ENCODE measurements at regions not wholly inside any gene's neighbourhood (a gene's known extent, or its start where the extent isn't known, plus 50 kb on each side); places are given as distances from the start of the nearest gene placed in this dataset.

GRCh38 chr2:17303521-17303920 lies 214.7 kb downstream of the RAD51AP2 start:
- DNase-seq (ENCODE audit: low spot score): peak; percentile 4

GRCh38 chr2:17303054-17303453 lies 215.2 kb downstream of the RAD51AP2 start:
- DNase-seq (ENCODE audit: low spot score): no peak

DNA sequence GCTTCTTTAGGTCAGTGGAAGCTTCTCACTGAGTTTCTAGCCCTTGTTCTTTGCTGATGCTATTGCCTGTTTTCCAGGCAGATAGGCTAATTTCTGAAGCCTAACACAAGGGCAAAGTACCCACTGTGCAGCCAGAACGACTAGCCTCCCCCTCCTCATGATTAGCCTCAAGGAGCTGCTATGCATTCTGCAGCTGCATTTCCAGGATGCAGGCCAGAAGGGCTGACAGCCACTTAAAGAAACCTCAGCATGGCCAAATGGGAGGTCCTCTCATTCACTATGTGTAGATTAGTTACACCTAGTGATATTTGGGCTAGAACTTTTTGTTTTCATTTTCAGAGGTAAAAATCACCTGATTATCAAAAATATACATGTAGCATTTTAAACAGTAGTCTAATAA lies 216.0 kb downstream of the RAD51AP2 start:
- DNase-seq (ENCODE audit: low spot score): no peak

- no peak for DNase-seq (ENCODE audit: low spot score)
These were observed 216.8 kb downstream of the RAD51AP2 start for GRCh38 chr2:17301437-17301836.

DNA sequence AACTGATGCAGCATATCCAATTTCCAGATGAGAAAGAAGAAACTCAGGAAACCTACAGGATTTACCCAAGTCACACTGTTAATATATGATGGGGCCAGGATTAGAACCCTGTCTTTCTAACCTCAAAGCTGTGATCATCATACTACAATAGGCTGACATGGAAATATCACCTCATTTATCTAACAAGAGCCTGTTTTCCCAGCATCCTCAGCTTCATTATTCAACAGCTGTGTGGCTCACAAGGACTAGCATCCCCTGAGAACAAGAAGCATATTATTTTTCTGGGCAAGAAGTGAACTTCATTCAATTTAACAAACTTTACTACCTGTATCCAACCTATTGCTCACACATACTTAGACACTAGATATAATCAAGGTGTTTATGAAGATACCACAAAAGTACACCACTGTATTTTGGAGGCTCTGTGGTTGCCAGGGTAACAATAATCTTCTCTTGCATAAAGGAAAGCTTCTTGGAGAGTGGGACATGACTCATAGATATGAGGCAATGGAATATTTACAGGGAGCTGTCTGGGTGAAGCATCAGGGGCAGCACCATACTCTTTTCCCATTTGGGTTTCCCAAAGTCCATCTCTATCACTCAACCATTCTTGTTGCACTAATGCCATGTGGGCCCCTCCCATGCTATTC lies 218.2 kb downstream of the RAD51AP2 start:
- DNase-seq (ENCODE audit: low spot score): no peak

DNA sequence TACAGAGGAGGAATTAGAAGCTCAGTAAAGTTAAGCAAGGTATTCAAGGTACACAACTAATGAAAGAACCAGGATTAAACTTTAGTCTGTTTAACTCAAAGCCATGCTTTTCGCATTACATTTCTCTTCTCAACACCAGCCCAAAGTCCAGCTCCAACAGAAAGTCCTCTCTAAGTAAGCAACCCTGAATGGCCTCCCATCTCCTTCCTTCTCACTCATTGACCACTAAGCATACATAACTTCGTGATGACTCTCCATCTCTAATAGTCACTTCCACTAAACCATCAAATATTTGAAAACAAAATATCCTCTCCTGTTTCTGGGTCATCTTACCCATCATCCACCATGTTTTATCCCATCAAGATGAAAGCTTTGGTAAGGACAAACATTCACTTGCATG lies 219.8 kb downstream of the RAD51AP2 start:
- DNase-seq (ENCODE audit: low spot score): no peak

DNA sequence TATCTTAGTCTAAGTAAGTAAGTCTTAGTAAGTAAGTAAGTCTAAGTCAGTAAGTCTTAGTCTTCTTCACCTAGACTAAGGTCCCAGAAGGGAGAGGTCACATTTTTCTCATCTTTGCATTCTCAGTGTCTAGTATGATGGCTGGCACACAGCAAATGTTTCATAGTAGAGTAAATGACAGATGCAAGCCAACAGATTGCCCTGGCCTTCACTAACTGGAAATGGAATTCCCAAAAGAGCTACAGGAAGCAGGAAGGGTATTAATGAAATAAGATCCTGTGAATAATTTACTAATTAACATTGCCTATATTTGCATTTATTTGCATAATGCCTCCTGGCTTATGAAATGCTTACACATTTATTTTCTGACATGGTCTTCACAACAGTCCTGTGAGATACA lies 221.6 kb downstream of the RAD51AP2 start:
- DNase-seq (ENCODE audit: low spot score): no peak

DNA sequence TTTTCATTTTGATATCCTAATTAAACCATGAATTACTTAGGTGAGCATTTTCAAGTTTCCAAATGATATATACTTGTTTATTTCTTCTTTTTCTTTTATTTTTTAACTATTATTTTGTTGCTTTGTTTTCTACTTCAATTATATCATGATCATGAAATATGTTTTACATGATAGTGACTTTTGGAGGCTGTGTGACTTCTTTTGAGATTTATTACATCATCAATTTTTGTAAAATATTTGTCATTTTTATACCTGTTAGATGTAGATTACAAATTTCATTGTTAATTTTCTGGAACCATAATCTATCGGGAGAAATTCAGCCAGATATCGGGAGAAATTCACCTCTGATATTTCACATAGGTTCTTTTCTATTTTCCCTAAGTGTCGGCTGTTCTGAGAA lies 228.6 kb downstream of the RAD51AP2 start:
- no peak for DNase-seq (ENCODE audit: low spot score)

- DNase-seq (ENCODE audit: low spot score): no peak
These were observed 231.1 kb downstream of the RAD51AP2 start for GRCh38 chr2:17287183-17287582.

DNA sequence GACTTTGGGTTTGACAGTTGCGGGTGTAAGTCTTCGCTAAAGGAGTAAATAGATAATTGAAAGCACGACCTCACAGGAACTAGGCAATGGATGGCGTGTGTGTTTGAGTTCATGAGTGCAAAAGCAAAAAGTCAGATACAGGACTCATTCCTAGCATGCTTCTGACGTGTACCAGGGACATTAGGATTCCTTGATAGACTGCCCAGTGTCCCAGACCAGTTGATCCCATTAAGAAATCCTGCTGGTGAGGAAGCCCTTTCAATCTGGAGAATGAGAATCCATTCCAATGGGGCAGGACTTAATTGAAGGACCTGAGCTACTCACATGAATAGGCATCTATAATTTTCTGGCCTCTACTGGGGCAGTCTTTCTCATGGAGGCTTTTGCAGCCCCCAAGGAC lies 235.4 kb downstream of the RAD51AP2 start:
- no peak for DNase-seq (ENCODE audit: low spot score)

DNA sequence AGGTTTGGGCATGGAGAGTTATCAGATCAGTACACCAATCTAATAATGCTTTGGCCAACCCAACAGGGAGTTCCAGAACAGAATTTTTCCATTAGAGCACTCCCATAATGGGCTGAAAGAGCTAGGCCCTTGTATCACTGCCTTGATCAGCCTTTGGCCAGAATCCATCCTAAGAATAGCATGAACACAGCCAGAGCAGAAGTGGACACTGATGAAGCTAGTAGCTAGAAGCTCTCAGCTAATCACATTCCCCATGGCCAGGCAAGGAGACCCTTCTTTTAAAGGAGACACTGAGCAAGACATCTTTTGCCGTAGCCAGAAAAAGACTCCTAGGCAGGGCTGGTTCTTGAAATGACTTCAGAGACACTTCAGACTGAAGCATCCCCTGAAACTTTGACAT lies 236.0 kb downstream of the RAD51AP2 start:
- no peak for DNase-seq (ENCODE audit: low spot score)

- no peak for DNase-seq (ENCODE audit: low spot score)
These were observed 242.0 kb downstream of the RAD51AP2 start for GRCh38 chr2:17276220-17276619.

GRCh38 chr2:17272652-17273525 lies 245.4 kb downstream of the RAD51AP2 start:
- DNase-seq (ENCODE audit: low spot score): no peak

- DNase-seq (ENCODE audit: low spot score): no peak
These were observed 246.1 kb downstream of the RAD51AP2 start for GRCh38 chr2:17272170-17272569.

GRCh38 chr2:17271416-17271815 lies 246.8 kb downstream of the RAD51AP2 start:
- no peak for DNase-seq (ENCODE audit: low spot score)

GRCh38 chr2:17270894-17271293 lies 247.3 kb downstream of the RAD51AP2 start:
- DNase-seq (ENCODE audit: low spot score): no peak

DNA sequence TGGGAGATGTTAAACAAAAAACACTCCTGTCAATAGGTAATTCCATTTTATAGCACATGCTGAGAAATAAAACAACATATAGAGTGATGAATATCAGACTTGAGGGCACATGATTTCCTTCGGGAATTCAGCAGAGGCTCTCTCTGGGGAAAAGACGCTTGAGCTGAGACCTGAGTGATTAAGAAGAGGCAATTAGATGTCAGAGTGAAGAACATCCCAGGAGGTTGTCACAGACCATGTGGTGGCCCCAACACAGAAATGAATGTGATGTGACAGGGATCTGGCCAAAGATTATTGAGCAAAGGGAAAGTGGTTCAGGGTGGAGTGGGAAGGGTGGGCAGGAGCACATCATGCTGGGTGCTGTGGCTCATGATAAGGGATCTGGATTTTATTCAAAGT lies 254.7 kb downstream of the RAD51AP2 start:
- no peak for DNase-seq (ENCODE audit: low spot score)

DNA sequence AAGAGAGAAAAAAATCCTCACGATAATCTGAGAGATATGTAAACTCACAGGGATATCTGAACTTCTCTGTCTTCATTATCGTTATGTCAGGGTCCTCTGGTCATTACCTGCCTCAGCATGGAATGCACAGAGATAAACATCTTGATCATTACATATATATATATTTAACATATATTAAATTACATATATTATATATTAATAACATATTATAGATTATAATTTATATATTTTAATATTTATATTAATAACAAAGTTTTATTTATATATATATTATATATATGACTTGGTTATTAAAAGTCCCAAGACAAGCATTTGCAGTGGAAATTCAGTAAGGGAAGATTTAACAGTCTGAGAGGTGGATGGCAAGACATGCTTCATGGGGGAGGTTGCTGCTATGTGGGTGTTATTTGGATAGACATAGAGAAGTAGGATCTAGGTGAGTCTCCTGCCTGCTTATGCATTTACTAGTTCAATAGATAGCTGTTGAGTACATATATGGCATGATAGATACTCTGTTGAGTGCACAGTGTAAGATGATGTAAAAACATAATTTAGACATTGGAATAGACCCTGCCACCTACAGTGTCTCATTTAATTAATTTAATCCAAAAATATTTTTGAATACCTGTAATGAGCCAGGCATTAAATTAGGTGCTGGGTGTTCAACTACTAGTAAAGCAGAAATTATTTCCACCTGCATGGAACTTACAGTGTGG lies 255.2 kb downstream of the RAD51AP2 start:
- no peak for DNase-seq (ENCODE audit: low spot score)

GRCh38 chr2:17259613-17260012 lies 258.6 kb downstream of the RAD51AP2 start:
- DNase-seq (ENCODE audit: low spot score): no peak

DNA sequence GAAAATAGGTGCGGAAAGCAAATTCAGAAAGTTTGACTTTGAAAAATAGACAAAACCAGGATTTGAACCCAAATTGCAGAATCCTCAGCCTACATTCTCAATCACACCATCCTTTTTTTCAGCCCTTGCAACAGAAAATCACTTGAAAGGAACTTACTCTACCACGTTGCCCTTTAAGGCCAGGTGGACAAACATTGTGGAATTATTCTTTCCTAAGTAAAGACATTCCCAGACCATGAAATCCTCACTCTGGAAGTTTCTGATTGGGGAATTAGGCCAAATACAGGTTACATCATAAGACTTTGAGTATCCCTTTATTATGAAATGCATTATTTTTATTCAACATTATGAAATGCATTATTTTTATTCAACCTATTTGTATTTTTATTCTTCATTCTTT lies 259.4 kb downstream of the RAD51AP2 start:
- DNase-seq (ENCODE audit: low spot score): no peak

DNA sequence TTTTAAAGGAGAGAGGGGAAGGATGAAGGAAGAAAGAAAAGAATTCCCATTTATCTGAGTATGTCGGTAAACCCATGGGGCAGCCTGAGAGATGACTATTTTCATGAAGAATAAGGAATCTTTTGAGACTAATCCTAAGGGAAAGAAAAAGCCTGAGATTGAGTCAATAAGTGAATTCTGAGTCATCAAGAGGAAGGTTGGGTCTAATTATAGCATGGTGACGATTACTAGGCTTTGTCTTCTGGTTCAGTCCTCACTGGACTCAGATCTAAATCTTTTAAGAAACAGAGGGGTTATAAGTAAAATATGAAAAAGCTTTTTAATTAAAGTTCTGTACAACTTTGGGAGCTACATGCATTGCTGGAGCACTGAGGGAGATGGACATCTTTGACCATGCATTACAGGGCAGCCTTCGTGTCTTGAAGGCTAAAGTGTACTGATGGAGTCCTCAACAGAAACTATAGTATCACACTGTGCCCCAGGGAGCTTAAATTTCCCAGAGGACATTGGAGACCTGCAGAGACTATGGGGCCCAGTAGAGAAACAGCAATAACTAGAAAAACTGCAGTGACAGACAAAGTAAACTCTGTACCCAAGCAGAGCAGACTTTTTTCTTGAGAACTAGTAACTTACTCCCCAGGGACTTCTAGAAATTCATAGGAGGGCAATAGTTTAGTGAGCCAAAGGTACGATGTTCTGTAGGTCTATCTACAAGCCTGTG lies 260.9 kb downstream of the RAD51AP2 start:
- DNase-seq (ENCODE audit: low spot score): no peak

DNA sequence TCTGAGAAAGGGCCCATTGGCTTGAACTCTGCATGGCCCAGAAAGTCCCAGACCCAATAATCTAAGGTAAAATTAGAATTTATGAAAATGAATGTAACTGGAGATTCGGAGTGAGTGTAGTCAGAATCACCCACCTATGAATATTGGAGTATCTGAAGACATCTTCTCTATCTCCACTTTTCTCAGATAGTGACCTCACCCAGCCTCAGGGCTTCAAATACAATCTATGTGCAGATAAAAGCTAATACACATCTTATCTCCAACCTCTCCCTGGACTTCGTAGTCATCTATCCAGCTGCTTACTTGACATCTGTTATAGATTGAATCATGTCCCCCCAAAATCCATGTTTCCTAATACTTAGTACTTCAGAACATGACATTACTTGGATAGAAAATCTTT lies 263.2 kb downstream of the RAD51AP2 start:
- DNase-seq (ENCODE audit: low spot score): no peak
